ENCODE measurements at regions not wholly inside any gene's neighbourhood (a gene's known extent, or its start where the extent isn't known, plus 50 kb on each side); places are given as distances from the start of the nearest gene placed in this dataset.

DNA sequence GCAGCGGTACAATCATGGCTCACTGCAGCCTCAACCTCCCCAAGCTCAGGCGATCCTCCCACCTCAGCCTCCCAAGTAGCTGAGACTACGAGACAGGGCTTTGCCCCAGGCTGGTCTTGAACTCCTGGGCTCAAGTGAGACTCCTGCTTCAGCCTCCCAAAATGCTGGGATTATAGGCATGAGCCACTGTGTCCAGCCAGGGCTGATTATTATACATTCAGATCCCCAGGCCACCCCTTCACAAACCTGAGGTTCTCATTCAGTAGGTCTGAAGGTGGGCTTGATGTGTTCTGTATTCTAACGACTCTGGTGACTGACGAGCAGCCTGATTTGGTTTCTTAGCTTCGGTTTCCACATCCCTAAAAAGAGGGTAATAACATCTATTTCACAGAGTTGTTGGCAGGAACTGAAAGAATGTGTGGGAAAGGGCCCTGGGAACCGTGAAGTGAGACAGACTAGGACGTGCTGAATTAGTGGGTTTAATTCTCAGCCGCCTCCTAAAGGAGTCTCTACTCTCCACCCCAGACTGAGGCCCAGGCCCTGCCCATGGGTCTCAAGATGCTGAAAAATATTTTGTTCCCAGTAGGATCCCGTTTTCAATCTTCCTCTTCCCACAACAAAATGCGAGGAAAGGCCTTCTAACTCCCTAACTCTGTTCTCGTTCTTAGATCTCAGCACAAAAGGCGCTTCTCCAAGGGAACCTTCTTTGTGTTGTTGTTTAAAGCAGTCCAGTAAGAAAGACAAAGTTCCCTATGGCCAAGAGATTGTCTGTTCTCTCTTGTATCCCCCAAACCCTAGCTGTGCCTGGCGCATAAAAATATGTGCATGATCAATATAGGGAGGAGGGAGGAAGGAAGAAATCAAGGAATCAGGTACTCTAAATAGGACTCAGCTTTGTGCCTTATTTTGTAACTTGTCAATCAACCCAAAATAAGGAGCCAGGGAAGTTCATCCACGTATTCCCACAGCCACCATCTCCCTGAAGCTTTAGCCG is 210.0 kb upstream of the TOPAZ1 start:
- H3K27ac Mint-ChIP-seq, result no peak overlapping the region

DNA sequence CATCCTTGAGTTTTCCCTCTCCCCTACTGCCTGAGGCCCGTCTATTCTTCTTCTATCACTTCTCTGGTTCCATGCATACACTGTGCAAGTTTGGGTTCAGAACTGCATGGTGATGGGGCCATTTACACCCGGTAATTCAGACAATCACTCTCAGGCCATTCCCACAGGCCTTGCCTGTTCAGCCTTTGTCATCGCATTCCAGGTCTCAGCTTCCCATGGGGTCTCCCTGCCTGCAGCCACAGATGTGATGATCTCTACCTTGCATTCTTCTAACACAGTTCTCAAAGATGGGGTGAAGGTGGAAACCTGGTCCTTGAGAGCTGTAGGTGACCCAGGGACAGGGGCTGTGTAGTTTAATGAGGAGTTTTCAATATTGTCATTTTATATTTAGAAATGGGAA is 209.2 kb upstream of the TOPAZ1 start:
- no peak for DNase-seq
- no peaks in the 10 kb centered on the region for H3K9me3 Mint-ChIP-seq

More for the DNA sequence above, 210.0 kb upstream of the TOPAZ1 start:
- DNase-seq, result no peak
- peaks cover 2% of the 10 kb centered on the region for H3K4me1 Mint-ChIP-seq
- no peaks in the 10 kb centered on the region for H3K36me3 Mint-ChIP-seq (ENCODE audit: low read depth)
- peaks cover 5% of the 10 kb centered on the region for H3K27me3 Mint-ChIP-seq (ENCODE audit: low read depth, poor library complexity)
- no peak for TF ChIP-seq CTCF (IDR thresholded peaks at IDR 0.05)
- H3K4me3 Mint-ChIP-seq, result no peak overlapping the region
- no peaks in the 10 kb centered on the region for H3K9me3 Mint-ChIP-seq

GRCh38 chr3:44033123-44033522 is 208.6 kb upstream of the TOPAZ1 start:
- DNase-seq, result no peak
- Mint-ChIP-seq H3K9me3 (no peaks in the 10 kb centered on the region), H3K36me3 (ENCODE audit: low read depth) (no peaks in the 10 kb centered on the region), H3K27ac (no peak overlapping the region), H3K4me3 (no peak overlapping the region), H3K4me1 (peaks cover 9% of the 10 kb centered on the region), H3K27me3 (ENCODE audit: low read depth, poor library complexity) (peaks cover 6% of the 10 kb centered on the region)
- no peak for TF ChIP-seq CTCF (IDR thresholded peaks at IDR 0.05)

More for the DNA sequence above, 209.2 kb upstream of the TOPAZ1 start:
- Mint-ChIP-seq H3K4me1 (peaks cover 9% of the 10 kb centered on the region), H3K36me3 (ENCODE audit: low read depth) (no peaks in the 10 kb centered on the region), H3K4me3 (no peak overlapping the region), H3K27ac (no peak overlapping the region), H3K27me3 (ENCODE audit: low read depth, poor library complexity) (peaks cover 5% of the 10 kb centered on the region)
- TF ChIP-seq CTCF (IDR thresholded peaks at IDR 0.05), result no peak

GRCh38 chr3:44036850-44037249 is 204.8 kb upstream of the TOPAZ1 start:
- no peaks in the 10 kb centered on the region for H3K9me3 Mint-ChIP-seq

GRCh38 chr3:44039006-44039405 is 202.7 kb upstream of the TOPAZ1 start:
- no peak for DNase-seq

More at GRCh38 chr3:44036850-44037249, 204.8 kb upstream of the TOPAZ1 start:
- Mint-ChIP-seq H3K27ac (peak overlapping the region; percentile 16), H3K4me1 (peaks cover 9% of the 10 kb centered on the region), H3K4me3 (no peak overlapping the region), H3K36me3 (ENCODE audit: low read depth) (no peaks in the 10 kb centered on the region), H3K27me3 (ENCODE audit: low read depth, poor library complexity) (peaks cover 7% of the 10 kb centered on the region)
- DNase-seq, result no peak
- TF ChIP-seq CTCF (IDR thresholded peaks at IDR 0.05), result no peak

More at GRCh38 chr3:44039006-44039405, 202.7 kb upstream of the TOPAZ1 start:
- no peak for TF ChIP-seq CTCF (IDR thresholded peaks at IDR 0.05)
- Mint-ChIP-seq H3K36me3 (ENCODE audit: low read depth) (no peaks in the 10 kb centered on the region), H3K27ac (no peak overlapping the region), H3K27me3 (ENCODE audit: low read depth, poor library complexity) (peaks cover 3% of the 10 kb centered on the region), H3K9me3 (no peaks in the 10 kb centered on the region), H3K4me3 (no peak overlapping the region), H3K4me1 (peaks cover 9% of the 10 kb centered on the region)

All from nephron progenitor cell (in vitro differentiated cells).